NCI-H748 treated with DMSO at 0.1 percent for 48 hours (cell line): ENCODE measurements at regions not wholly inside any gene's neighbourhood (a gene's known extent, or its start where the extent isn't known, plus 50 kb on each side); places are given as distances from the start of the nearest gene placed in this dataset.

Experiments used
- DNase-seq: peaks from one replicate; lab custom pipeline; 2025; lab: John Stamatoyannopoulos, UW

DNA sequence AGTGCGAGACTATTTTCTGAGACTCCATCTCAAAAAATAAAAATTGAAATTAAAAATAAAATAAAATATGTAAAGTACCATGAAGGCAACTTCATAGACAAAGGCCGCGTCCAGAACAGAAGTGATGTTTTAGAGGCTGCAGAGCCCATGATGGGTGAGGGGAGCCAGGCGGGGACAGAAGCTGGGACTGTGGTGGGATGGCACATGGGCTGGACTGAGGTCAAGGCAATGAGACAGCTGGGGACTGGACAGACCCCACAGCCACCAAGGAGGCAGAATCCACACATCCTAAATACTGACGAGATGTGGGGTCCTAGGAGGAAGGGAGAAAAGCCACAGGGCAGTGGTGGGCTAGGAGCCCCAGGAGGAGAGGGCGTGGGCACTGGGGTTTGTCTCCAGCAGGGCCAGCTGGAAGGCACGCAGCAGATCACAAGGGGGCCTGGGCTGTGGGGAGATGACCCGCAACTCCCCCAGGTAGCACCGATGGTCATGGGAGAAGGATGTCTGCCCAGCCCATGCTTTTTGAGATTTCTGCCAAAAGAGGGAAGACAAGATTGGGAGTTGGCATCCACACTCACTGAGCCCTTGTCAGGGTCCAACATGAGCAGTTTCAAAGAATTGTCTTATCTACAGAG, 74.3 kb downstream of the KCNF1 start:
- no peak for DNase-seq

DNA sequence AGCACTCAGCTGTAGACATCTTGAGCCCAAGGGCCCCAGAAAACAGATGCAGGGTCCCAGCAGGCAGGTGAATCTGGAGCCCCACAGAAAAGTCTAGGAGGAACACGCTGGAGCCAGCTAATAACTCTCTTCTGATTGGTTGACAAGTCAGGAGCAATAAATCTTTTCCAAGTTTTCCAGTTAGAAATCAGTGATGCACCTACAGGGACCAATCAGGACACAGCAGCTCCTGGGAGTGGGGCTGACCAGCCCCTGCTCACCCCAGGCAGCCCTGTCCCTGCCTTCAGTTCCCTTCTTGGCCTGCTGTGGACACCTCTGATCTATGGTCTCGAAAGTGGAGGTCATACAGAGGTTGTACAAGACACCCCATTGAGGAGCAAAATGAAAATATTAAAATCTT, 75.7 kb downstream of the KCNF1 start:
- no peak for DNase-seq

DNA sequence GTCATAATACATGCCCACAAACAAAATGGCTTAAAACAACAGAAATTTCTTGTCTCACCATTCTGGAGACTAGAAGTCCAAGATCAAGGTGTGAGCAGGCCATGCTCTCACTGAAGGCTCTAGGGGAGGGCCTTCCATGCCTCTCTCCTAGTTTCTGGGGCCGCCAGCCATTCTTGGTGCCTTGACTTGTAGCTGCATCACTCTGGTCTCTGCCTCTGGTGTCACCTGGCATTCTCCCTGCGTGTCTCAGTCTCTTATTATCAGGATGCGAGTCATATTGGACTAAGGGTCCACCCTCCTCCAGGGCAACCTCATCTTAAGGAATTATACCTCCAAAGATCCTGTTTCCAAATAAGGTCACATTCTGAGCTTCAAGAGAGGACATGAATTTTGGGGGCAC, 76.1 kb downstream of the KCNF1 start:
- DNase-seq, result no peak

DNA sequence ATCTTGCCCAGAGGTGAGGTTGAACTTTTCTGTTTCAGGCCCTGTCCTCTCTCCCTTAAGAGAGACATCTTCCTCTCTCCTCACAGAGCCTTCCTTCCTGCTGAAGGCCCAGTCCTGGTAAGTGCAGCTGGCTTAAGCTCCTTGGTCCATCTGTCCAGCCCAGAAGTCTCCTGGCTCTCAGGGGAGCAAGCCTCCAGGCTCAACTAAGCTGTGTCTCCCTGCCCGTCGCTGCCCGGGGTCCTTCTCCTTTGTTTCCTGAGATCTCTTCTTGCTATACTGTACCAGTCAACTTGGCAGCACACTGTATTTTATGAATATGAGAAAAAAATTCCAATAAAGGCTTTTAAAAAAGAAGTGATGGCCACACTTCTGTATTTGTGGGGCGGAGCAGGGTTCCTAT, 77.4 kb downstream of the KCNF1 start:
- DNase-seq, result no peak

DNA sequence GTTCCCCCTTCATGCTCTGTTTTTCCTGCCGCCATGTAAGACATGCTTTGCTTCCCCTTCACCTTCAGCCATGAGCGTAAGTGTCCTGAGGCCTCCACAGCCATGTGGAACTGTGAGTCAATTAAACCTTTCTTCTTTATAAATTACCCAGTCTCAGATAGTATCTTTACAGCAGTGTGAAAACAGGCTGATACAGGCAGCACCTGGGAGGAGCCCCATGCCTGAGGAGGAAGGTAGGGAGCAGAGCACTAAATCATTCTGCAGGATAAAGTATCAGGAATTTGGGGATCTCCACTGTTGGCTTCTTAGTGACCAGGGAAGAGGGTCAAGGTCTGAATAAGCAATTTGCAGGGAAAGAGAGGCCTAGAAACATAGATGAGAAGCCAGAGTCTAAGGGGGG, 78.0 kb downstream of the KCNF1 start:
- no peak for DNase-seq

DNA sequence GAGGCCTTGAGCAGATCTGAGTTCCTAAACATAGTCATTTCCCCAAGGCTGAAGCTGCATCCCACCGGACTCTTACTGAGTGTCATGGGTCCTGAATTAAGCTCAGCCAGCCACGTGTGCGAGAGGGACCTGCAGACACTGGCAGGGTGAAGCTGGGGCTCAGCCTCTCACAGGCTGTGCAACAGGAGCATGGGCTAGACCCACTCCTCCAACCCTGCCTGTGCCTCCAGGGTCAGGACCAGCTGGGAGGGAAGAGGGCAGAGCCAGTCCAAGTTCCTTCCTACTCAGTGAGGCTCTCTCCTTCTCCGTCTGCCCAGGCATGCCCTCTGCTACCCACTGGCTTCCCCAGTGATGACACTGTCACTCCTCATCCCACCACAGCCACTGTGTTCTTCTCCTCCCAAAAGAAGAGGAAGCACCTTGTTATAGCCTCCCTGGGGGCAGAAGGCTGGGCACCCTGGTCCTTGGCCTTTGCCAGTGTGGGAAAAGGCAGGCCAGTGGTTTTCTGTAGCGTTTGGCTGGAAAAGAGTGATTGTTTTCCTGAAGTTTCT, 78.9 kb downstream of the KCNF1 start:
- DNase-seq, result no peak

DNA sequence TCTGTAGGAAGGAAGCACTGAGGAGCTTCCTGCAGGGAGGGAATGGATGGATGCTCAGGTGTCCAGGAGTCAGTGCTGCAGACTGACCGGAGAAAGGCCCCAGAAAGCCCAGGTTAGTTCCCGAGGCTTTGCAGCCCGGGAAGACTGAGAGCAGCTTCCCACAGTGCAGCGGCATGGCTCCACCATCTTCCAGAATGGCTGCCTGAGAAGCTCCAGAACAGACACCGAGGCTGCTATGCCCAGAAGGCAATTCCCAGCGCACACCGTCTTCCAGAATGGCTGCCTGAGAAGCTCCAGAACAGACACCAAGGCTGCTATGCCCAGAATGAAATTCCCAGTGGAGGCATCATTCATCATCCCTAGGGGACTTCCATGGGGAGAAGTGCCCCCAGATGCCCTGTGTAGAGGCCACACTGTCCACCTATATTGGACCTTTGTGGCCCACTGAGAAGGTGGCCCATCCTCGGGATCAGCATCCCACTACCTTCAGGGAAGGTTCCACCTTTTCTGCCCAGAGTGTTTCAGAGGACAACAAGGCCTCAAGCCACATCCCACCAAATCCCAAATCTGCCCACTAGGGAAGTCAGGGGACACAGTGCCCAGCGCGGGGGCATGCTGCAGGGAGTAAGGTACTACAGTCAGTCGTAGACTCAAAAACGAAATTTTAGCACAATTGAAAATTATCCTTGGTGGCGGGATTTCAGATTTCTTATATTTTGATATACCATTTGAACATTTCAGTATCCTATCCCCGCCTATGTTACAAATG, 80.5 kb downstream of the KCNF1 start:
- no peak for DNase-seq

DNA sequence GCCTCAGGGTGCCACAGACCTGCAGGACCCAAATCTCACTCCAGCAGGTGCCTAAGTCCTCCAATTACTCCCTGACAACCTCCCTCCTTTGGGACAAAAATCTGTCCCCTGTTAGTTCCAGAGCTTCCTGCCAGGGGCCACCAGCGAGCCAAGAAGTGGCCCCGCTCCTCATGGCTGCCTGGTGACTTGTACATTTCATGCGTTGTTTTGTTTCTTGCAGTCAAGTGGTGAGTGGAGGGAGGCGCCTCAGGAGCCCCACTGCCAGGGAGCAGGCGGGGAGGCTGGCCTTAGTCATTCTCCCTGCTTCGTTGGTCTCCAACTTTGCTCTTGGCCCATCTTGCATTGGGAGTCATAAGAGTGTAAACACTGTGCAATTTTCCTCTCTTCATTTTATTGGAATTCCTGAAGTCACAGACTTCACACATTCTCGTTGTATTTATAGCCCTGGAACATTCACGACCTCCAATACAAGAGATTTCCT, 81.3 kb downstream of the KCNF1 start:
- DNase-seq, result no peak

DNA sequence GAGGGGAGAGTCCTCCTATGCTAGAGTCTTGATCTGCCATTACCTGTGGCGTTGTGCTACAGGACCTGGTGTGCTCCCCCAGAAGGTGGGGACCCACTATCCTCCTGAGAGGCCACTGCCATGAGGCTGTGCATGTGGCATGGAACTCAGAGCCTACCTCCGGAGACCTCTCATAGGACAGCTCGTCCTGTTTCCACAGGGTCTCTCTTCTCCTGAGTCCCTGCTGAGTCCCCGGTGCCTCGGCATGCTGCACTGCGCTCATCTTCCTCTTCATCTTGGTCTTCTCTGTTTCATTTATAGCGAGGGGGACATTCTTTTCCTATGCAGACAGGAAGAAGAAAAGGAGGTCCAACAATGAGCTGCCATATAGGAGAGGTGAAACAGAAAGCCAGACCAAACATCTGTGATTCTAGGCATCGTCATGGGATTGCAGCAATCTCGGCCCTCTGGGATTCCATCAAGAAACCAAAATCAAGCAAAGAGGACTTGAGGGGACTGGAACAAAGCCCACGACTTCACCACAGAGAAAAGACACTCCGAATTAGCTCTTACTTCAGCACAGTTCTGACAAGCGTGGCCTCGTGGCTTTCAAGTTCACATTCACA, 83.7 kb downstream of the KCNF1 start:
- DNase-seq, result no peak

DNA sequence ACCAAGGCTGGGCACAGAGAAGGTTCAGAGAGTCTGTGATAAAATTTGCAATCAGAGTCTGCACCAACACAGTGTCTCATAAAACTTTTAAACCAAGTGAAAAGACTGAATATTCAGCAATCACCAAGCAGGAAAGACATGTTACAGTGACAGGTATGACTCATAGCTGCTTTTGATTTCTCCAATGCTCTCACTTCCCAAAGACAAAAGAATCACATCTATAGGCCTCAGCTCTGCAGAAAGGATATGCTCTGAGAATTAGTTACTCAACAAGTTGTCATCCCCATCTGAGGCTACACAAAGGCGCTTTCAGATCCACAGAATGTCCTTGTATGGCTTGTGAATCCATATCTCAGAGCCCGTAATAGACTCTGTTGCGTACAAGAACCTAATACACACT, 92.5 kb downstream of the KCNF1 start:
- no peak for DNase-seq

DNA sequence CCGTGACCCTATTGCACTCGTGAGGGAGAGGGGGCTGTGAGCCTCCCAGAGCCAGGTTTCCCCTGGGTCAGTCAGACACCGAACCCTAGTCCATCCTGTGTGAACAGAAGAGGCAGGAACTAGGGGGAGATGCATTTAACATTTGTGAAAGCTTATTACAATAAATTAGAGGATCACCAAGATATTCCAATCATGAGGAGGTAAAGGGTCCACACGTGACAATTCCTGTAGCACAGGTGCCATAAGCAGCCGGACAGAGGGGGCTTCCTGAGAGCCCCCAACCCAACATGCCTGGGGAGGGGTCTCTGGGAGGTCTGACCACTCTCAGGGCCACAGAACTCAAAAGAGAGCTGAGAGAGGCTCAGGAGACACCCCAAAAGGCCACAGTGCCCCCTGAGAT, 93.3 kb downstream of the KCNF1 start:
- DNase-seq, result no peak

DNA sequence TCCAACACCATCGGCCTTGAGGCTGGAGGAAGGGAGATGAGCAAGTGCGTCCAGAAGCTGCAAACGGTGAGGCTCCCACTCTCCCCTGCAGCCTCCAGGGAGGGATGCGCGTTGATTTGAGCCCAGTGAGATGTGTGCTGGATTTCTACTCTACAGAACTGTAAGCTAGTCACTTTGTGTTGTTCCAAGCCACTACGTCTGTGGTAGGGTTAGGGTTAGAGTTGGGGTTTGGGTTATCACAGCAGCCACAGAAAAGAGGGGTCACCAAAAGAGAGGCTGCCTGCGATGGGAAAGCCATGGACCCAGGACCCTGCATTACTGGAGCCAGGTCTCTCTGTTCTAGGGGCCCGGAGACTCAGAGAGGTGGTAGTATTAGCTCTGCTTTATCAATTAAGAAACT, 94.5 kb downstream of the KCNF1 start:
- no peak for DNase-seq

DNA sequence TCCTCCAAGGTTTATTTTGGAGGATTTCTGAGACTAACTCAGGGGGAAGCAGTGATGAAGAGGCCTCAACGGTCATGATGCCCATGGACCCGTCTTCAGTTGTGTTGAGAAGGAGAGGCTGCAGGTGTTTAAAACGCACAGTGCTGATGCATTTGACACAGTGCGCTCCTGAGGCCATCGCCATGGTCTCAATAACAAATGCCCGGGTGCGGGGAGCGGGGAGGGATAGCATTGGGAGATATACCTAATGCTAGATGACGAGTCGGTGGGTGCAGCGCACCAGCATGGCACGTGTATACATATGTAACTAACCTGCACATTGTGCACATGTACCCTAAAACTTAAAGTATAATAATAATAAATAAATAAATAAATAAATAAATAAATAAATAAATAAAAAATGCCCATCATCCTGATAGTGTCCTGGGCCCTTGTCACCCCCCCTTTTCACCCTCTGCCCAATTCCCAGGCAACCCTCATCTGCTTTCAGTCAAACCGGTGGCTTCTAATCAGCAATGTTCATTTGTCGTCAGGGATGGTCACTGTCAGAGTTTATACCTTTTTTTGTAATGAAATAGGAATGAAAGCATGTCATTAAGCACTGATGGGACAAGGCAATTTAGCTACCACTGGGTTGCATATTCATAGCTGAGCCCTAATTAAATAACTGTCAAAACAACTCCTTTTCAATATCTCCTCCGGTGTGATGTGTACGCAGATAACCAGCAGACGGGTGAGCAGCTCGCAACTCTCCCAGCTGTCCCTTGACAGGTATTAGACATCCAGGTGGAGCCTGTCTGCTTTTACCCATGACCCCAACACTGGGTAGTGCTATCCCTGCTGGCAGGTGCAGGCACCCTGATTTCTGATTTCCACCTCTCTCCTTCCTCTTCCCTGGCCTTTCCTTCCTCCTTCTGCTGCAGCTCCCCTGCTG, 95.9 kb downstream of the KCNF1 start:
- no peak for DNase-seq

DNA sequence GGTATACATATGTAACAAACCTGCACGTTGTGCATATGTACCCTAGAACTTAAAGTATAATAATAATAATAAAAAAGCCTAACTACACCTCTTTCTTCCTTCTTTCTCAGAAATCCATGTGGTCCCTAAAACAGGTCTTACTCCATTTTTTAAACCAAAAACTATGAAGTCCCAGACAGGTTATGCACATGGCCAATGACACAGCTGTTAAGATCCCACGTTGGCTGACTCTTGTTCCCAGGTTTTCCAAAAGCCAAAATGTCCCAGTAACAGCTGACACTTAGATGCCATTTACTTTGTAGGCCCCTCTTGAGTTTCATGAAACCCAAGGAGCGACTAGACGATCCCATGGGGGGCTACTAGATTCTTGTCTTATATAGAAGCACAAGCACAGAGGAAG, 97.0 kb downstream of the KCNF1 start:
- DNase-seq, result no peak

DNA sequence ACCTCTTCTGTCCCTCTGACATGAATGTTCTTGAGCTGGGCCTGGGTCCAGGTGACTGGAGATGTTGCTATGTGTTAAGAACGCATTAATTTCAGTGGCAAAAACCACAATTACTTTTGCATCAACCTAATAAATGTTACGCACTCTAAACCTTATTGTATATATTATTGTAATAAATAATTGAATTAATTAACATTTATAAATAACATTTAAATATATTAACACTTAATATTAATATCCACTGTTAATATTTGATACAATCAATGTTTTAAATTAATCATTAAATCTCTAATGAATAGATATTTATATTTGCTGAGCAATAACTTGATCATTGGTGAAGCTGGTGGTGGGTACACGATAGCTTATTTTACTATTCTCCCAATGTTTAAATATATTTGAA, 97.4 kb downstream of the KCNF1 start:
- no peak for DNase-seq

DNA sequence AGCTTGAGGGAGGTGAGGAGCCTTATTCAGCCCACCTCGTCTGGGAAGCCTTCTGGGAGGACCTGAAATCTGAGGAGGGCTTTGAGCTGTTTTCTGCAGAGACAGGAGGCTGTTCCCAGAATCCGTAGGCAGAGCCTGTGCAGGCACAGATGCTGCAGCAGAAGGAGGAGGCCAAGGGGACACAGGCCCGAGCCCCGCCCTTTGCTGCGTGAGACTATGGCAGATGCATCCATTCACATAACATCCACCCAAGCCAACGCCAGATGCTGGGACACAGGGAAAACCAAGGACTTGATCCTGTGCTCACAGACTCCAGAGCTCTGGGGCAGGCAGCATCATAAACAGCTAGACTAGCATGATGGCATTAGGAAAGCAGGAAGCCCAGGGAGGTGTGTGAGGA, 98.2 kb downstream of the KCNF1 start:
- no peak for DNase-seq

DNA sequence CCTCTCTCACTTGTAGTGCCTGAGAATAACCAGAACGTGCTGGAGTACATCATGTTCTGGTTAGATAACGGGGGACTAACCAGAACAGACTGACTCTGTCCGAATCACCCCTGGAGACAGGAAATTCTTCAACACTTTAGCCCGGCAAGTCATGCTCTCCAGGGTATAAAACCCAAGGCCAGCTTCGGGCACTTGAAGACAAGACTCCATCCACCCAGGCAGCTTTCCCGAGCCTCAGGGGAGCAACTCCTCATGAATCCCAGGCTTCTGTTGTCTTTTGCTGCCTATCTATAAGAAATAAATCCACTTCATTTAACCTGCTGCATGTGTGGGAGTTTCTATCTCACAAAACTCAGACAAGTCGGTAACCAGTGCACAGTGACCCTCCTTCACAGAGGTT, 99.6 kb downstream of the KCNF1 start:
- no peak for DNase-seq

DNA sequence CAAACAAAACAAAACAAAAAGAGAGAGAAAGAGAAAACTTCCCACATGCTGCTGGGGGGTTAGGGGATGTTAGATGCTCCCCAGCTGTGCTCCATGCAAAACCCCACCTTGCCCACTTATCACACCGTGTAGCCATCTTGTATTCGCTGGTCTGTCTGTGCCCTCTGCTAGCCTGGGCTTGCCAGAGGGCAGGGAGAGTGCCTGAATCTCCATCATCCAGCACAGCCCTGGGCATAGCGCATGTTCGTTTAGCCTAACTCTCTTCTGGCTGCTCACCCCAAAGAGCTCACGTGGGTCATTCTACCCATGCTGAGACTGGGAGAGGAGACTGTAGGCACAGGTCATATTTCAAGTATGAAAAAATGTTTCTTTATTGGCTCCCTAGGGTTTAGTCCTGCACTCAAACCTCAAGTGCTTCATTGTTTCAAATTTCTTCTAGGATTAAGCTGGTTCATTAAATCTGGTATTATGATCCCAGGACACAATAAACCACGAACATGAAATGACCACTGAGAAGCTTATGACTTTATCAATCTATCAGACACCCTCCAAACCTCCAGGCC, 100.5 kb downstream of the KCNF1 start:
- no peak for DNase-seq

DNA sequence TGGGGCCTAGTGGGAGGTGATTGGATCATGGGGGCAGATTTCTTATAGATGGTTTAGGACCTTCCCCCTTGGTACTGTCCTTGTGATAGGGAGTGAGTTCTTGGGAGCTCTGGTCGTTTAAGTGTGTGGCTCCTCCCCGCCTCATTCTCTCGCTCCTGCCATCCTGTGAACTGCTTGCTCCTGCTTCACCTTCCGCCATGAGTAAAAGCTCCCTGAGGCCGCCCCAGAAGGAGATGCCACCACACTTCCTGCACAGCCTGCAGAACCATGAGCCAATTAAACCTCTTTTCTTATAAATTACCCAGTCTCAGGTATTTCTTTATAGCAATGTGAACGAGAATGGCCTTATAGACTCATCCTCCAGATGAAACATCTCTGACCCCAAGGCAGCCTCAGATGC, 101.5 kb downstream of the KCNF1 start:
- no peak for DNase-seq

DNA sequence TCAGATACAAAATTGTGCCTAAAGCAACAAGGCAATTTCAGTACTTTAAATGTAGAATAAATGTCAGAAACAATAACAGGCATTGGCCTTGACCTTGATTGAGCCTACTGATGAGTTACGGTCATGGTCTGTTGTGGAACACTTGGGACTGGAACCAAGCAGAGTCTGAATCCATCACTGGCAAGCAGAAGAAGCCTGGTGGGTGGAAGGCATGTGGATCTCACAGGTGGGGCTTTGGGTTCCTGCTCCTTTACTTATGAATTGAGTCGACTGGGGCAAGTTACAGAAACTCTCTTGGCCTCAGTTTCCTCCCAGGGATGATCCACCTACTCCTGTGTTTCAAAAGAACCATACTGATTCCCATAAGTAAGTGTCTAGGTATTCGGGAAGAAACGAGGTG, 102.3 kb downstream of the KCNF1 start:
- no peak for DNase-seq

DNA sequence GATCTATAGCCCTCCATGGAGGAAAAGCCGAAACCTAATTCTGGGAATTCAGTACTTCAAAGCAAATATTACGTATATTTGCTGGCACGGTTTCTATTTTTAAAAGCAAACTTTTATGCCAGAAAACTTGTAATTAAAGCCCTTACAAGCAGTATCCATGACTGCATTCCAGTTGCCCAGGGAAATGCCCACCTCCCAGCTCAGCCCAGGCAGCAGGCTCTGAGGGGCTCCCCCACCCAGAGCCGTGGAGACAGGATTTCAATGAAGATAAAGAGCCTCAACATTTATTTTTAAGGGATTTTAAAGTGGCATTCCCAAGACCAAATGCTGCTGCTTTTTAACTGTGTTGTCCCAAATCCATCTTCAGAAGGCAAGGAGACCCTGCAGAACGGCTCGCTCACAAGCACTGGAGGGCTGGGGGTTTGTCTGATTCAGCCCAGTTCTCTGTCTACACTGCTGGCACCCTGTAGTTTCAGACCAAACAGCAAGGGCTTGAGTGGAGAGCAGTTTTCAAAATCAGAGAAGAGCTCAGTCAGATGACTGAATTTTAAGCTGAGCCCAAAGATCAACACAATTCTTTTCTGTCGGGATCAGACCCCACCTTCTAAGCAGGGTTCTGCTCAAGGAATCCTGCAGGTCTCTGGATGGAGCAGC, 105.1 kb downstream of the KCNF1 start:
- no peak for DNase-seq
